ENCODE measurements at regions not wholly inside any gene's neighbourhood (a gene's known extent, or its start where the extent isn't known, plus 50 kb on each side); places are given as distances from the start of the nearest gene placed in this dataset.

- Histone ChIP-seq H3K27me3 (ENCODE audit: control insufficient read depth in 3 of 3, insufficient read depth in 3 of 3, low read length in 2 of 3) (peaks cover 0 to 4% (median 0%) of the 10 kb centered on the region in 3 donors), H3K4me1 (ENCODE audit: control insufficient read depth in 5 of 5, insufficient read depth in 5 of 5, low read length in 5 of 5) (peaks cover 0 to 23% (median 0%) of the 10 kb centered on the region in 5 donors), H3K9me3 (ENCODE audit: control insufficient read depth in 4 of 4, insufficient read depth in 3 of 4, low read length in 3 of 4) (peaks cover 0 to 2% (median 0%) of the 10 kb centered on the region in 4 donors), H3K27ac (ENCODE audit: low read depth in 1 of 2, low read length in 1 of 2) (no peak overlapping the region), H3K4me3 (no peak overlapping the region), H3K9ac (ENCODE audit: insufficient read depth in 1 of 2, low read length in 2 of 2) (no peak overlapping the region), H3K36me3 (ENCODE audit: control insufficient read depth in 4 of 4, insufficient read depth in 4 of 4, low read length in 4 of 4) (no peaks in the 10 kb centered on the region)
- ATAC-seq (ENCODE audit: insufficient read depth, low FRiP score) (no peak), DNase-seq (no peak)
- WGBS, 2 donors, result 66 to 83% methylated on average over 20 of the region's 20 CpGs
- TF ChIP-seq CTCF (IDR thresholded peaks at IDR 0.05; ENCODE audit: control extremely low read depth, extremely low read depth), result no peak
Measured at GRCh38 chr19:31421856-31422255, 72.6 kb upstream of the TSHZ3 start.

DNA sequence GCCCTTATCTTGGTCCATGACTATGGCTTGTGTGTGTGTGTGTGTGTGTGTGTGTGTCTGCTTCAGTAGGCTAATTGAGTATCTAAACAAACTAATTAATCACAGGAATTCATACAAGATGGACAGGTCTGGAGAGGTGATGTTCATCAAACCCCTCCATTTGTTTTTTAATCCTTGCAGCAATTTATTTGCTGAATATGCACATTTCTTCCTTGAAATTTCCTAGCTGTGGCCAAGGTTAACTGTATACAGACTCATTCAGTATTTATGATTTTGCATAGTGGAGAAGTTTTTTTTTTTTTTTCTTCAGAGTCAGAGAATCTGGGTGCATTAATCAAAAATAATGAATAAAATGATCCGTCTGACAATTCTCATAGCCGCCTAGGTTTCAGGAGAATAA, 74.7 kb upstream of the TSHZ3 start:
- Histone ChIP-seq H3K4me1 (ENCODE audit: control insufficient read depth in 5 of 5, insufficient read depth in 5 of 5, low read length in 5 of 5) (peaks cover 0 to 23% (median 0%) of the 10 kb centered on the region in 5 donors), H3K4me3 (no peak overlapping the region), H3K9me3 (ENCODE audit: control insufficient read depth in 4 of 4, insufficient read depth in 3 of 4, low read length in 3 of 4) (peaks cover 0 to 2% (median 0%) of the 10 kb centered on the region in 4 donors), H3K9ac (ENCODE audit: insufficient read depth in 1 of 2, low read length in 2 of 2) (no peak overlapping the region), H3K27me3 (ENCODE audit: control insufficient read depth in 3 of 3, insufficient read depth in 3 of 3, low read length in 2 of 3) (peaks cover 0 to 4% (median 0%) of the 10 kb centered on the region in 3 donors), H3K27ac (ENCODE audit: low read depth in 1 of 2, low read length in 1 of 2) (no peak overlapping the region), H3K36me3 (ENCODE audit: control insufficient read depth in 4 of 4, insufficient read depth in 4 of 4, low read length in 4 of 4) (no peaks in the 10 kb centered on the region)
- no peak for ATAC-seq (ENCODE audit: insufficient read depth, low FRiP score)
- WGBS, 2 donors, result 94 to 96% methylated on average over 2 of the region's 2 CpGs
- peak in 1 of 3 donors; percentile 22 for DNase-seq
- TF ChIP-seq CTCF (IDR thresholded peaks at IDR 0.05; ENCODE audit: control extremely low read depth, extremely low read depth), result no peak

DNA sequence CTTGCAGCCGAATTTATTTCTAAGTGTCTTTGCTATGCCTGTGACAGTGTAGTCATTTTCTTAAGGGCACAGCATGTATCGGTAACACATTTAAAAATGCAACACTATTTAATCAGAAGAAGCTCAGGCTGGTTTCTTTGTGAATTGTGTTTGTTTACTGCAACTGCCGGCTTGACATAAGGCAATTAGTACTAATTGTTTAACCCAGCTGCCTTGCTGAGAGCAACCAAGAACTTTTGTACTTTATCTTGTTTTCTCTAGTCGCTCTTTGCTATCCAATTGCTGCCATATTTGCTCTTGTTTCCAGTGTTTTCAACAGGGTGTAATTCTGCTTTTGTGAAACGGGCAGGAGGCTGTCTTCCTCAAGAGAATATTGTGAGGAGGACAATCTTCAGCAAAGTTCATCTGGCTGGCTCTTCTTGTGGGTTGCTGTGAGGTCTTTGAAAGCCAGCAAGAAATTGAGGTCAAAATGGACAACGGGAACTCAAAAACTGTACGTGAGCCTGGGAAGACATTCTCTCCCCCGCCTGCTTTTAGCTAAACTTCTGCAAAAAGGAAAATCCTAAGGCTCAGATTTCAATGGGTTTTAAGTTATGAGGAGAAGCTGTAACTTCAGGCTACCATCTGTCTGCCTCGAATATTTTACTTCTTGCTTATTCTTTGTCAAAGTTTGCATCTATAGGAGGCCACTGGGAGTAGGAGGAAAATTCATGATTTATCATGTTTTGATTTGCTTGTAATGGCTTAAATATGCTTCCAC, 75.8 kb upstream of the TSHZ3 start:
- Histone ChIP-seq H3K4me3 (no peak overlapping the region), H3K4me1 (ENCODE audit: control insufficient read depth in 5 of 5, insufficient read depth in 5 of 5, low read length in 5 of 5) (peaks cover 0 to 23% (median 0%) of the 10 kb centered on the region in 5 donors)

More for the DNA sequence above, 75.8 kb upstream of the TSHZ3 start:
- TF ChIP-seq CTCF (IDR thresholded peaks at IDR 0.05; ENCODE audit: control extremely low read depth, extremely low read depth), result no peak
- peak in 2 of 3 donors; percentile 54 to 62 for DNase-seq
- Histone ChIP-seq H3K27me3 (ENCODE audit: control insufficient read depth in 3 of 3, insufficient read depth in 3 of 3, low read length in 2 of 3) (peaks cover 0 to 2% (median 0%) of the 10 kb centered on the region in 3 donors), H3K36me3 (ENCODE audit: control insufficient read depth in 4 of 4, insufficient read depth in 4 of 4, low read length in 4 of 4) (no peaks in the 10 kb centered on the region), H3K9me3 (ENCODE audit: control insufficient read depth in 4 of 4, insufficient read depth in 3 of 4, low read length in 3 of 4) (peaks cover 0 to 2% (median 0%) of the 10 kb centered on the region in 4 donors), H3K27ac (ENCODE audit: low read depth in 1 of 2, low read length in 1 of 2) (no peak overlapping the region), H3K9ac (ENCODE audit: insufficient read depth in 1 of 2, low read length in 2 of 2) (no peak overlapping the region)
- 61 to 68% methylated on average over 9 of the region's 9 CpGs for WGBS, 2 donors
- ATAC-seq (ENCODE audit: insufficient read depth, low FRiP score), result no peak

Data from lung (tissue), 11 donors.